Vagina (tissue), 2 donors: ENCODE measurements at regions not wholly inside any gene's neighbourhood (a gene's known extent, or its start where the extent isn't known, plus 50 kb on each side); places are given as distances from the start of the nearest gene placed in this dataset.

Experiments used
- POLR2A ChIP-seq, 2 donors: fragments of 450-650 bp; IDR thresholded peaks; one replicate each; pipeline ENCODE4 v1.6.1; 2017; ENCODE audit warnings: antibody characterized with exemption in 2 of 2, mild to moderate bottlenecking in 2 of 2, moderate library complexity in 2 of 2
- POLR2AphosphoS5 ChIP-seq, 2 donors: sonication (generic); formaldehyde crosslinking; IDR thresholded peaks; one replicate each; pipeline ENCODE4 v1.9.0; 2017; ENCODE audit warnings: antibody characterized with exemption in 2 of 2, mild to moderate bottlenecking in 2 of 2, low read depth in 1 of 2; ENCODE audit not compliant: insufficient read depth in 1 of 2
- TF ChIP-seq, protein P1 (sequence below), 3 experiments: fragments of 450-650 bp in 2 of 3; fragments of 200-600 bp in 1 of 3; sonication (generic) in 1 of 3; IDR thresholded peaks; one replicate each; pipeline ENCODE4 v1.5.1; 2017 to 2019; ENCODE audit warnings: antibody characterized with exemption in 3 of 3, mild to moderate bottlenecking in 2 of 3, moderate library complexity in 2 of 3

- TF ChIP-seq, protein P1, sequence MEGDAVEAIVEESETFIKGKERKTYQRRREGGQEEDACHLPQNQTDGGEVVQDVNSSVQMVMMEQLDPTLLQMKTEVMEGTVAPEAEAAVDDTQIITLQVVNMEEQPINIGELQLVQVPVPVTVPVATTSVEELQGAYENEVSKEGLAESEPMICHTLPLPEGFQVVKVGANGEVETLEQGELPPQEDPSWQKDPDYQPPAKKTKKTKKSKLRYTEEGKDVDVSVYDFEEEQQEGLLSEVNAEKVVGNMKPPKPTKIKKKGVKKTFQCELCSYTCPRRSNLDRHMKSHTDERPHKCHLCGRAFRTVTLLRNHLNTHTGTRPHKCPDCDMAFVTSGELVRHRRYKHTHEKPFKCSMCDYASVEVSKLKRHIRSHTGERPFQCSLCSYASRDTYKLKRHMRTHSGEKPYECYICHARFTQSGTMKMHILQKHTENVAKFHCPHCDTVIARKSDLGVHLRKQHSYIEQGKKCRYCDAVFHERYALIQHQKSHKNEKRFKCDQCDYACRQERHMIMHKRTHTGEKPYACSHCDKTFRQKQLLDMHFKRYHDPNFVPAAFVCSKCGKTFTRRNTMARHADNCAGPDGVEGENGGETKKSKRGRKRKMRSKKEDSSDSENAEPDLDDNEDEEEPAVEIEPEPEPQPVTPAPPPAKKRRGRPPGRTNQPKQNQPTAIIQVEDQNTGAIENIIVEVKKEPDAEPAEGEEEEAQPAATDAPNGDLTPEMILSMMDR (IDR thresholded peaks at IDR 0.05), result no peak
- TF ChIP-seq POLR2A (IDR thresholded peaks at IDR 0.05), result no peak
- no peak for TF ChIP-seq POLR2AphosphoS5 (IDR thresholded peaks at IDR 0.05; ENCODE audit: insufficient read depth in 1 of 2, low read depth in 1 of 2)
These were observed 629.0 kb upstream of the DPP6 start for GRCh38 chr7:153423210-153423590.
